ENCODE measurements at regions not wholly inside any gene's neighbourhood (a gene's known extent, or its start where the extent isn't known, plus 50 kb on each side); places are given as distances from the start of the nearest gene placed in this dataset.

DNA sequence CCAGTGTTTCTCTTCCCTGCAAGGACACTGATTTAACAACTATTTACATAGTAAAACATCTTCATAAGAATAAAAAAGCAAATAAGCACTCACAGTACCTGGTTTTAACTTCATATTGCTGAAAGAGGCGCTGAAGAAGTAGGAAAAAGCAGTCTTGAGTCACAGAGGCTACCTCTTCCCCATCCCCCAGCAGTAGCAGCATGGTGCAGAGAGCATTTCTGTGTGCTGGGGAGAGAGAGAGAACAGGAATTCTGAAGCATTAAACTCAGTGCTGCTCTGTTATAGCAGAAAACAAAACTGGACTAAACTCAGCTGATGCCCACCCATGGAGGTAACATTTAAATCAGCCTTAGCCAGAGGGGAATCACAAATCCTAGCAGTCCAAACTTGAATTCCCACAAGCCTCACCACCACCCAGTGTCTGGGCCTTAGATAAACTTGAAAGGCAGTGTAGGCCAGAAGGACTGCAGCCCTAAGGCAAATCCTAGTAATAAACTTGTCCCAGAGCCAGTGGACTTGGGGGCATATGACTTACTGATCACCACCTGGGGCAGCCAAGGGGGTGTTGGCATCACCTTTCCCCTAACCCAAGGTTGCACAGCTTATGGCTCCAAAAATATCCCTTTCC lies 321.8 kb upstream of the CWC22 start:
- TF ChIP-seq POLR2AphosphoS5 (IDR thresholded peaks at IDR 0.05; ENCODE audit: low read depth, low read length) (no peak), SIN3A (IDR thresholded peaks at IDR 0.05; ENCODE audit: borderline replicate concordance, insufficient read depth, low read length) (no peak)
- TF ChIP-seq, protein P1, sequence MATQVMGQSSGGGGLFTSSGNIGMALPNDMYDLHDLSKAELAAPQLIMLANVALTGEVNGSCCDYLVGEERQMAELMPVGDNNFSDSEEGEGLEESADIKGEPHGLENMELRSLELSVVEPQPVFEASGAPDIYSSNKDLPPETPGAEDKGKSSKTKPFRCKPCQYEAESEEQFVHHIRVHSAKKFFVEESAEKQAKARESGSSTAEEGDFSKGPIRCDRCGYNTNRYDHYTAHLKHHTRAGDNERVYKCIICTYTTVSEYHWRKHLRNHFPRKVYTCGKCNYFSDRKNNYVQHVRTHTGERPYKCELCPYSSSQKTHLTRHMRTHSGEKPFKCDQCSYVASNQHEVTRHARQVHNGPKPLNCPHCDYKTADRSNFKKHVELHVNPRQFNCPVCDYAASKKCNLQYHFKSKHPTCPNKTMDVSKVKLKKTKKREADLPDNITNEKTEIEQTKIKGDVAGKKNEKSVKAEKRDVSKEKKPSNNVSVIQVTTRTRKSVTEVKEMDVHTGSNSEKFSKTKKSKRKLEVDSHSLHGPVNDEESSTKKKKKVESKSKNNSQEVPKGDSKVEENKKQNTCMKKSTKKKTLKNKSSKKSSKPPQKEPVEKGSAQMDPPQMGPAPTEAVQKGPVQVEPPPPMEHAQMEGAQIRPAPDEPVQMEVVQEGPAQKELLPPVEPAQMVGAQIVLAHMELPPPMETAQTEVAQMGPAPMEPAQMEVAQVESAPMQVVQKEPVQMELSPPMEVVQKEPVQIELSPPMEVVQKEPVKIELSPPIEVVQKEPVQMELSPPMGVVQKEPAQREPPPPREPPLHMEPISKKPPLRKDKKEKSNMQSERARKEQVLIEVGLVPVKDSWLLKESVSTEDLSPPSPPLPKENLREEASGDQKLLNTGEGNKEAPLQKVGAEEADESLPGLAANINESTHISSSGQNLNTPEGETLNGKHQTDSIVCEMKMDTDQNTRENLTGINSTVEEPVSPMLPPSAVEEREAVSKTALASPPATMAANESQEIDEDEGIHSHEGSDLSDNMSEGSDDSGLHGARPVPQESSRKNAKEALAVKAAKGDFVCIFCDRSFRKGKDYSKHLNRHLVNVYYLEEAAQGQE (IDR thresholded peaks at IDR 0.05; ENCODE audit: insufficient read depth in 1 of 2, low read depth in 2 of 2, low read length in 2 of 2) = no peak
